ENCODE measurements at regions not wholly inside any gene's neighbourhood (a gene's known extent, or its start where the extent isn't known, plus 50 kb on each side); places are given as distances from the start of the nearest gene placed in this dataset.

DNA sequence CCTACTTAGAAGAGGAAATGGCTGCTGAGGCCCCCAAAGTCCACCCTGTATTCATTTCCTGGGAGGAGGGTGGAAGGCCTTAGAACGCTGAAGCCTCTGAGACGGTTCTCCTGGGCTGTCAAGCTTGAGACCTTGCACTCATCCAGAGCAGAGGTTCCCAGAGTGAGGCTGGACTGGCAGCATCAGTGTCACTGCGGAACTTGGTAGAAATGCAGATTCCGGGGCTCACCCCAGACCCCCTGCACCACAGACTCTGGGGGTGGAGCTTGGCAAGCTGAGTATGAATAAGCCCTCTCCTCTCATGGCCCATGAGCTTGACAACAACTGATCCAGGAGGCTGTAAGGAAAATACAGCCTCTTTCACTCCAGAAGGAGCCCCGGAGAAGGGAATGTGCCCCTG is 218.3 kb downstream of the IRF8 start:
- no peak for DNase-seq (ENCODE audit: low read depth in 2 of 2)

DNA sequence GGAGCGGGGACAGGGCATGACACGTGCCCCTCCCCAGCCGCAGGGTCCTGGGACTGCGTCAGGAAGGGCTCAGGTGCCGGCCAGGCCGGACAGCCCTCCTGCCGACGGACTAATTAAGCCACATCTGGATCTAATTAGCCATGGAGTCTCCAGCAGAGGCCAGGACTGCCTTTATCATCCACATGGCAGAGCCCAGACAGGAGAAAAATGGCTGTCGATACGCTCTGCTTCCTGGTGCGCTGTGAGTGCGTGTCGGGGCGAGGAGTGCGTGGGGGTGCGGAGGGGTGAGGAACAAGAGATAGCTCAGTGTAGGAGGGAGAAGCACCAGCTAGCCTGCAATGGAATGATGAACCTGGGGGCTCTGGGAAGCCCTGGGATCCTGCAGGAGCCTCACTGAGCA is 218.8 kb downstream of the IRF8 start:
- DNase-seq (ENCODE audit: low read depth in 2 of 2) = no peak

DNA sequence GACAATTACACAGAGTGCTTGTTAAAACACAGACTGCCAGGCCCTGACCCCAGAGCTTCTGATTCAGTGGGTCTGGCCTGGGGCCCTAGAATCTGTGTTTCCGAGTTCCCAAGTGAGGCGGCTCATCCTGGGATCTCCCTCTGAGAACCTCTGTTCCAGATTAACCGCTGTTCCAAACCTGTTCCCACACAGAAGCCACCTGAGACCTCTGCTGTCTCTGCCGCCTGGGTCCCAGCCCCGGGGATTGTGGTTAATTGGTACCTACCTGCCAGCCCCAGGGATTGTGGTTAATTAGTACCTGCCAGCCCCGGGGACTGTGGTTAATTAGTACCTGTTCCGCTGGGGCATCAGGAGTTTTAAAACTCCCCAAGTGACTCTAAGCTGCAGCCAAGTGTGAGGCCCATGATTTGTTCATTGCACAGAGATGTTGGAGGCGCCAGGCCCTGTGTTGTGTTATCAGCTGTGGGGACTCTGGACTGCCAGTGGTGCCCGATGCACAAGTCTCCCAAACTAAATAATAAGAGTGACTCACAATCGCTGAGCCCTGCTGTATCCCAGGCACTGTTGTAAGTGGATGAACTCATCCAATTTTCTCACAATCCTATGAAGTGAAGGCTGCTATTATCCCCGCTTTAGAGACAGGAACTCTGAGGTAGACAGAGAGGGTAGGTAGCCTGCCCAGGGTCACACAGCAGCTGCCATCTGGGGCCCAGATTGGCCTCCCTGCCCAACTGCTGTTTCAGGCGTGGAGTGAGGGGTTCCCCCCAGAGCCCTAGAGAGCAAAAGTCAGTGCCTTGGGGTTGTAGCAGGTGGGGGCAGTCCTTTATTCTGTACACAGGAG is 219.7 kb downstream of the IRF8 start:
- no peak for DNase-seq (ENCODE audit: low read depth in 2 of 2)

GRCh38 chr16:86120201-86121192 is 221.5 kb downstream of the IRF8 start:
- DNase-seq (ENCODE audit: low read depth in 2 of 2) = no peak

DNA sequence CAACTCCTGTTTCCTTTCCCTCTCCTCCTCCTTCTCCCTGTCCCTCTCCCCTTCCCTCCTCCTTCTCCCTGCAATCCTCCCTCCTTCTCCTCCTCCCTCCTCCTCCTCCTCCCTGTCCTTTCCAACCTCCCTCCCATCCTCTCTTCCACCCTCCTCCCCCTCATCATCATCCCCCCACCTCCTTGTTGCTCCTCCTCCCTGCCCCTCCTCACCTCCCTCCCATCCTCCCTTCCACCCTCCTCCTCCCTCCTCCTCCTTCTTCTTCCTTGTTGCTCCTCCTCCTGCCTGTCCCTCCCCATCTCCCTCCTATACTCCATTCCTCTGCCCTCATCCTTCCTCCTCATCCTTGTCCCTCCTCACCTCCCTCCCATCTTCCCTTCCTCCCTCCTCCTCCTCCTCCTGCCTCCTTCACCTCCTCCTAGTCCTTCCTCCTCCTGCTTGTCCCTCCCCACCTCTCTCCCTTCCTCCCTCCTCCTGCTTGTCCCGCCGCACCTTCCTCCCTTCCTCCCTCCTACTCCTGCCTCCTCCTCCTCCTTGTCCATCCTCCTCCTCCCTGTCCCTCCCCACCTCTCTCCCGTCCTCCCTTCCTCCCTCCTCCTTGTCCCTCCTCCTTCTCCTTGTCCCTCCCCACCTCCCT is 222.5 kb downstream of the IRF8 start:
- no peak for DNase-seq (ENCODE audit: low read depth in 2 of 2)

- DNase-seq (ENCODE audit: low read depth in 2 of 2) = no peak
Observed at GRCh38 chr16:86122681-86123342, 223.8 kb downstream of the IRF8 start.

GRCh38 chr16:86124321-86124720 is 225.4 kb downstream of the IRF8 start:
- no peak for DNase-seq (ENCODE audit: low read depth in 2 of 2)

DNA sequence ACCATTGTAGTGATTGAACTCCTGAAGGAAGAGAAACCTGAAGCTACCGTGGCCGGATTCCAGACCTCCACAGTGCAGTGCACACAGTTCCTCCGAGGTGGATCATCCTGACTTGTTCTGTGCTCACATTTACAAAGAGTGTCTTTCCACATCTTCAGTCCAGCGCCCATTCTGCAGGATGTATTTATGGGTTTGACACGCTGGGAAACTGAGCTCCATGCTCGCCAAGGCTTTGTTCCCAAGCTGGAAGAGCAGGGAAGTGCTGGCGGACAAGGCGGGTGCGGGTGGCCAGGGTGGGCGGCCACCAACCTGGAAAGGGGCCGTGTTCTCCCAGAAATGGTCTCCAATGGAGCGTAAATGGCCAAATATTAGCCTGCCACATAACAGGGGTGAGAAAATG is 227.9 kb downstream of the IRF8 start:
- no peak for DNase-seq (ENCODE audit: low read depth in 2 of 2)

- no peak for DNase-seq (ENCODE audit: low read depth in 2 of 2)
Observed at GRCh38 chr16:86127366-86127765, 228.4 kb downstream of the IRF8 start.

GRCh38 chr16:86128246-86128645 is 229.3 kb downstream of the IRF8 start:
- DNase-seq (ENCODE audit: low read depth in 2 of 2) = no peak

DNA sequence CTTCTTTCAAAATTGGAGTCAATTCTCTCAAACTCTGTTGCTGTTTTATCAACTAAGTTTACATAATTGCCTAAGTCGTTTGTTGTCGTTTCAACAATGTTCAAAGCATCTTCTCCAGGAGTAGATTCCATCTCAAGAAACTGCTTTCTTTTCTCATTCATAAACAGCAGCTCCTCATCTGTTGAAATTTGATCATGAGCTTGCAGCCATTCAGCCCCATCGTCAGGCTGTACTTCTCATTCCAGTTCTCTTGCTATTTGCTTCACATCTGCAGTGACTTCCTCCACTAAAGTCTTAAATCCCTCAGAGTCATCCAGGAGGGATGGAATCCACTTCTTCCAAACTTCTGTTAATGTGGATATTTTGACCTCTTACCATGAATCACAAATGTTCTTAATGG is 230.6 kb downstream of the IRF8 start:
- no peak for DNase-seq (ENCODE audit: low read depth in 2 of 2)

- no peak for DNase-seq (ENCODE audit: low read depth in 2 of 2)
Observed at GRCh38 chr16:86133377-86133776, 234.4 kb downstream of the IRF8 start.

DNA sequence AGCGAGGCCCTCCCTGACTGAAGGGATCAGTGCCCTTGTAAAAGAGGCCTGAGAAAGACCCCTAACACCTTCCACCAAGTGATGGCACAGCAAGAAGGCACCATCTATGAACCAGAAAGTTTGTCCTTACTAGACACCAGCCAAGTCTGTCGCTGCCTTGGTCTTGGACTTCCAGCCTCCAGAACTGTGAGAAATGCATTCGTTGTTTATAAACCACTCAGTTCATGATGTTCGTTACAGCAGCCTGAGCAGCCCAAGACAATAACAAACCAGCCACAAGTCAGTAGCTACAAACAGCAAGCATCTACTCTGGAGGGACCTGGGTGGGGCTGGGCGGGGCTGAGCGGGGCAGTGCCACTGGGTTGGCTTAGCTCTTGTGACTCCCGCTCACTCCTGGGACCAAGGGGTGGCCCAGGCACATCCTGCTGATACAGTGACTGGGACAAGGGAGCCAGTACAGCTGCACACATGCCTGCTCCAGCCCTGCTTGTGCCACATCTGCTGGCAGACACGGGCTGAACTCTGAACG is 234.9 kb downstream of the IRF8 start:
- no peak for DNase-seq (ENCODE audit: low read depth in 2 of 2)

GRCh38 chr16:86134802-86135461 is 236.0 kb downstream of the IRF8 start:
- no peak for DNase-seq (ENCODE audit: low read depth in 2 of 2)

GRCh38 chr16:86137359-86137758 is 238.4 kb downstream of the IRF8 start:
- no peak for DNase-seq (ENCODE audit: low read depth in 2 of 2)

DNA sequence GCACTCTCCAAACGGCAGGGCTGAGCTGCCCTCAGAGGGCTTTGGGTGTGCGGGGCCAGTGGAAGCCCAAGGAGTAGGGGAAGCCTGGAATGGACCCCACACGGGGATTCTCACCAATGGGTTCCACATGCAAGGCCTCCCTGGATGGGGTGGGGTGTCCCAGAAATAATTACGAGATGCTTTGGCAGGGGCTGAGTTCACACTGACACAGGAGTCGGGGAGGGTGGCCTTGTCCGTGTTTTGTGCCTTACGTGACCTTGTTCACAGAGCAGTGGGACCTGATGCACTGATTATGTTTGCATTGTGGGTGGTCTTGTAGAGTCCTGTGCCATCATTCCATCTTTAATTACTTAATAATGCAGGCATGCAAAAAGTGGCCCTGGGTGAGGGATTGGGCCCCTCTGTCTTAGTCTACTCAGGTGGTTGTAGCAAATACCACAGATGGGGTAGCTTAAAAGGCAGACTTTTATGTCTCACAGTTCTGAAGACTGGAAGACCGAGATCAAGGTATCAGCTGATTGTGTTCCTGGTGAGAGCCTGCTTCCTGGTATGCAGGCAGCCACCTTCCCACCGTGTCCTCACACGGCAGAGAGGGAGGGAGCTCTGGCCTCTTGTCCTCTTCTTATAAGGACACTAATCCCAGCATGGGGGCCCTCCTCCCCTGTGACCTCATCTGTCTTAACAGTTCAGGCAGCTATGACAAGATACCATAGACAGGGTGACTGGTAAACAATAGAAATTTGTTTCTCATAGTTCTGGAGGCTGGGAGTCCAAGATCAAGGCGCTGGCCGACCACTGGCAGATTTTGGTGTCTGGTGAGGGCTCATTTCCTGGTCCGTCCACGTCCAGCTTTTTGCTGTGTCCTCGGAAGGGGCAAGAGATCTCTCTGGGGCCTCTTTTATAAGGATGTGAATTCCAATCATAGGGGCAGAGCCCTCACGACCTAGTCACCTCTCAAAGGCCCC is 239.4 kb downstream of the IRF8 start:
- DNase-seq (ENCODE audit: low read depth in 2 of 2) = no peak

DNA sequence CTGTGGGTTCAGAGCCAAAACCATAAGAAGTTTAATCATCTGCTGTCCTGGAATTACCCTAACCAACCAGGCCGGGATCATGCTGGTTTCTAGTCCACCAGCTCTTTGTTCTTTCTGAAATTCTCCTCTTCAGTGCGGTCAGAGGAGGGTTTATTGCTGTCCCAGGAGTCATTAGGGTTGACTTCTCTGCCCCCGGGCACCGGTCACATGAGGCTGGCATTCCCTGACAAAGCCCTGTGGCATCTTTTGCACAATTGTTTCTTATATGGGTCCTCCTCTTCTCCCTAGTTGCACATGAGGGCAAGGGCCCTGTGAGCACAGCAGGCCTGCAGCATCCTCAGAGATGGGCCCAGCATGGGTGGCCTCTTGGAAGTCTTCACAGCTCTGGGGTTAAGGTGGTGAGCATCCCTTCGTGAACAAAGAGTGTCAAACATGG is 243.9 kb downstream of the IRF8 start:
- no peak for DNase-seq (ENCODE audit: low read depth in 2 of 2)

DNA sequence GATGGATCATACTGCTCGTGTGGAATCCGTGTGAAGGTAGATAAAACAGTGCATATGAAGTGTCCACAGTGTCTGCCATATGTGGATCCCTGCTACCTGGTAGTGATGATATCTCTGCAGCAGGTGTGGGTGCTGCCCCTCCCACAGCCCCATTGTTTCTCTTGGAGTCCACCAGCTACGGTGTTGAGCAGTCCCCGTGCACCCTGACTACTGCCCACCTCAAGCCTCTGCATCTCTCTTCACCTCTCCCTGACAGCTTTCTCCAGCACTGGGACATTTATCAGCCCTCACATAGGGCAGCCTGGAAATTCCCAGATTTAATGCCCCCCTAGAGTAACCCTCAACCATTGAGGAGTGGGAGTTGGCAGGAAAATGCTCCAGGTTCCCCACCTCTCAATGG is 244.7 kb downstream of the IRF8 start:
- DNase-seq (ENCODE audit: low read depth in 2 of 2) = no peak

- no peak for DNase-seq (ENCODE audit: low read depth in 2 of 2)
Observed at GRCh38 chr16:86145669-86146068, 246.7 kb downstream of the IRF8 start.

All from stimulated activated CD8-positive, alpha-beta memory T cell treated with anti-CD3 and anti-CD28 coated beads, Interleukin-15, amount 100 ng/mL, for 48 hours (primary cell).